ENCODE measurements at regions not wholly inside any gene's neighbourhood (a gene's known extent, or its start where the extent isn't known, plus 50 kb on each side); places are given as distances from the start of the nearest gene placed in this dataset.

DNA sequence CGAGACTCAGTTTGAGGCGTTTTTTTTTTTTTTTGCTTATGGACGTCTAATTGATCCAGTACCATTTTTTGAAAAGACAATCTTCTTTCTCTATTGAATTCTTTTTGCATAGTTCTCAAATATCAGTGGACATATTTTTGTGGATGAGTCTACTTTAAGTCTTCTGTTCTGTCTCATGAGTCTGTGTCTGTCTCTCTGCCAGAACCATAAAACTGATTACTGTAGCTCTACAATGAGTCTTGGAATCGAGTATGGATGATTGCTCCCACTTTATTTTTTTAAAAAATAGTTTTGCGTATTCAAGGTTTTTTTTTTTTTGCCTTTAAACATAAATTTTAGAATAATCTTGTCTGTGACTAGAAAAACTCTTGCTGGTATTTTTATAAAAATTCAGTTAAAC, 323.5 kb downstream of the ZNF326 start:
- TF ChIP-seq POLR2A (IDR thresholded peaks at IDR 0.05) = no peak
- TF ChIP-seq, protein P1, sequence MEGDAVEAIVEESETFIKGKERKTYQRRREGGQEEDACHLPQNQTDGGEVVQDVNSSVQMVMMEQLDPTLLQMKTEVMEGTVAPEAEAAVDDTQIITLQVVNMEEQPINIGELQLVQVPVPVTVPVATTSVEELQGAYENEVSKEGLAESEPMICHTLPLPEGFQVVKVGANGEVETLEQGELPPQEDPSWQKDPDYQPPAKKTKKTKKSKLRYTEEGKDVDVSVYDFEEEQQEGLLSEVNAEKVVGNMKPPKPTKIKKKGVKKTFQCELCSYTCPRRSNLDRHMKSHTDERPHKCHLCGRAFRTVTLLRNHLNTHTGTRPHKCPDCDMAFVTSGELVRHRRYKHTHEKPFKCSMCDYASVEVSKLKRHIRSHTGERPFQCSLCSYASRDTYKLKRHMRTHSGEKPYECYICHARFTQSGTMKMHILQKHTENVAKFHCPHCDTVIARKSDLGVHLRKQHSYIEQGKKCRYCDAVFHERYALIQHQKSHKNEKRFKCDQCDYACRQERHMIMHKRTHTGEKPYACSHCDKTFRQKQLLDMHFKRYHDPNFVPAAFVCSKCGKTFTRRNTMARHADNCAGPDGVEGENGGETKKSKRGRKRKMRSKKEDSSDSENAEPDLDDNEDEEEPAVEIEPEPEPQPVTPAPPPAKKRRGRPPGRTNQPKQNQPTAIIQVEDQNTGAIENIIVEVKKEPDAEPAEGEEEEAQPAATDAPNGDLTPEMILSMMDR (IDR thresholded peaks at IDR 0.05) = no peak

Data from adrenal gland (tissue), 5 donors.